IMR-90 (cell line): ENCODE measurements at regions not wholly inside any gene's neighbourhood (a gene's known extent, or its start where the extent isn't known, plus 50 kb on each side); places are given as distances from the start of the nearest gene placed in this dataset.

Experiments used
- CHD1 ChIP-seq: IDR thresholded peaks from 2 replicates; pipeline ENCODE4 v1.6.1; 2012; ENCODE audit warnings: low read depth, low read length, improper control_type of control experiment
- MAZ ChIP-seq: IDR thresholded peaks from 2 replicates; pipeline ENCODE4 v1.6.1; 2012; ENCODE audit warnings: low read depth, mild to moderate bottlenecking, low read length, improper control_type of control experiment, moderate library complexity, borderline replicate concordance
- MXI1 ChIP-seq: IDR thresholded peaks from 2 replicates; pipeline ENCODE4 v1.6.1; 2012; ENCODE audit warnings: low read depth, mild to moderate bottlenecking, low read length, moderate library complexity, borderline replicate concordance
- POLR2A ChIP-seq: IDR thresholded peaks from 2 replicates; pipeline ENCODE4 v1.6.1; 2012; ENCODE audit warnings: mild to moderate bottlenecking, low read depth, low read length
- RFX5 ChIP-seq: IDR thresholded peaks from 2 replicates; pipeline ENCODE4 v1.8.0; 2012; ENCODE audit warnings: low read depth, mild to moderate bottlenecking, low read length, moderate library complexity
- TF ChIP-seq, protein P1 (sequence below): conservative IDR thresholded peaks from 2 replicates; pipeline ENCODE4 v1.5.1; 2012; ENCODE audit warnings: mild to moderate bottlenecking, low read depth, low read length, improper control_type of control experiment

DNA sequence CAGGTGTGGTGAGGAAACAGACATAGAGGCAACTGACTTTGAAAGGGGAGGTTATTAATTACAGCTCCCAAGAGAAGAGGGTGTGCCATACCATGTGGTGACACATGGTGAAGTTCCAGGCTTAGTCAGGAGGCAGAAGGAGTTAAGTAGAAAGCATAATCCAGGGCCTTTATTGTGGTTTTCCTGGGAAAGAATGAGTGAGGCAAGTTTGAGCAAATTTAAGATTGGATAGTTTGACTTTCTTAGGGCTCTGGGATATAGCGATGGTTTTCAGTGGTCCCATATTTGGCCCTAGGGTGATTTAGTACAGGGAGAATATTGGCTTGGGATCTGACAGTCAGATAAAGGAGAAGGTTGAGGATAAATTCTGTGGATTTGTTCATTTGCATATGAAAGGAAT lies 495.9 kb upstream of the FSTL5 start:
- no peak for TF ChIP-seq CHD1
- TF ChIP-seq, protein P1, sequence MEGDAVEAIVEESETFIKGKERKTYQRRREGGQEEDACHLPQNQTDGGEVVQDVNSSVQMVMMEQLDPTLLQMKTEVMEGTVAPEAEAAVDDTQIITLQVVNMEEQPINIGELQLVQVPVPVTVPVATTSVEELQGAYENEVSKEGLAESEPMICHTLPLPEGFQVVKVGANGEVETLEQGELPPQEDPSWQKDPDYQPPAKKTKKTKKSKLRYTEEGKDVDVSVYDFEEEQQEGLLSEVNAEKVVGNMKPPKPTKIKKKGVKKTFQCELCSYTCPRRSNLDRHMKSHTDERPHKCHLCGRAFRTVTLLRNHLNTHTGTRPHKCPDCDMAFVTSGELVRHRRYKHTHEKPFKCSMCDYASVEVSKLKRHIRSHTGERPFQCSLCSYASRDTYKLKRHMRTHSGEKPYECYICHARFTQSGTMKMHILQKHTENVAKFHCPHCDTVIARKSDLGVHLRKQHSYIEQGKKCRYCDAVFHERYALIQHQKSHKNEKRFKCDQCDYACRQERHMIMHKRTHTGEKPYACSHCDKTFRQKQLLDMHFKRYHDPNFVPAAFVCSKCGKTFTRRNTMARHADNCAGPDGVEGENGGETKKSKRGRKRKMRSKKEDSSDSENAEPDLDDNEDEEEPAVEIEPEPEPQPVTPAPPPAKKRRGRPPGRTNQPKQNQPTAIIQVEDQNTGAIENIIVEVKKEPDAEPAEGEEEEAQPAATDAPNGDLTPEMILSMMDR = no peak
- TF ChIP-seq MXI1 = no peak
- no peak for TF ChIP-seq POLR2A
- TF ChIP-seq RFX5 = no peak
- no peak for TF ChIP-seq MAZ
